Endothelial cell of umbilical vein (primary cell): ENCODE measurements at regions not wholly inside any gene's neighbourhood (a gene's known extent, or its start where the extent isn't known, plus 50 kb on each side); places are given as distances from the start of the nearest gene placed in this dataset.

Experiments used
- BruUV-seq: library from RNA; stranded (reverse); fragments of 400-500 nt; replicated peaks from 2 replicates; lab custom pipeline; 2021; lab: Mats Ljungman, UMichigan
- CTCF ChIA-PET: fragments of 300-600, 350-600 bp; sonication (Branson Sonifier 250); formaldehyde crosslinking; loops from one replicate; lab custom pipeline; 2021; ENCODE audit warnings: antibody characterized with exemption, inconsistent platforms; lab: Charles Lee
- POLR2A ChIA-PET: fragments of 300-600, 350-600 bp; sonication (Branson Sonifier 250); formaldehyde crosslinking; loops from one replicate; lab custom pipeline; 2021; ENCODE audit warnings: antibody characterized with exemption, inconsistent platforms; lab: Charles Lee
- DNase-seq: peaks from one replicate; pipeline ENCODE4 v3.0.0-alpha.2; 2011; ENCODE audit warnings: low read depth, low spot score
- FAIRE-seq: peaks from 2 replicates; lab custom pipeline; 2011; peaks lifted over from hg19 to GRCh38; lab: Jason Lieb, UNC
- H2AFZ ChIP-seq: 2 replicates; pipeline ENCODE4 v1.6.0; 2012; ENCODE audit warnings: low read depth, low read length, control low read depth, inconsistent platforms
- H3K27ac ChIP-seq: 2 replicates; pipeline ENCODE4 v1.5.1; 2011; ENCODE audit warnings: low read depth, mild to moderate bottlenecking, control low read depth, low read length, moderate library complexity; ENCODE audit not compliant: insufficient read depth
- H3K27me3 ChIP-seq, 2 experiments: 2 replicates each; pipeline versions ENCODE4 v1.6.0 to v1.6.1; 2011; ENCODE audit warnings: low read length in 2 of 2, mixed read lengths in 1 of 2; ENCODE audit not compliant: control insufficient read depth in 2 of 2, insufficient read depth in 2 of 2
- H3K36me3 ChIP-seq, 2 experiments: 2 replicates in 1 of 2; 3 replicates in 1 of 2; pipeline ENCODE4 v1.5.1; 2011; ENCODE audit warnings: low read length in 2 of 2, mild to moderate bottlenecking in 1 of 2, moderate library complexity in 1 of 2; ENCODE audit not compliant: control insufficient read depth in 2 of 2, insufficient read depth in 2 of 2; ENCODE audit errors: extremely low read depth in 1 of 2
- H3K4me1 ChIP-seq: 3 replicates; pipeline ENCODE4 v1.5.1; 2011; ENCODE audit warnings: mild to moderate bottlenecking, low read length; ENCODE audit not compliant: control insufficient read depth, insufficient read depth; ENCODE audit errors: extremely low read depth
- H3K4me2 ChIP-seq: 2 replicates; pipeline ENCODE4 v1.6.1; 2011; ENCODE audit warnings: low read length, control low read depth, mixed read lengths; ENCODE audit not compliant: insufficient read depth
- H3K4me3 ChIP-seq, 3 experiments: fragments of 200-600 bp in 1 of 3; sonication (generic), shearing (Covaris generic) in 1 of 3; replicated peaks in 1 of 3; 2 replicates each; pipeline ENCODE4 v1.5.1; 2011 to 2016; ENCODE audit warnings: control low read depth in 3 of 3, low read length in 3 of 3, mild to moderate bottlenecking in 2 of 3, inconsistent platforms in 1 of 3, low read depth in 1 of 3, moderate library complexity in 1 of 3; ENCODE audit not compliant: insufficient read depth in 1 of 3
- H3K79me2 ChIP-seq: 2 replicates; pipeline ENCODE4 v1.6.0; 2012; ENCODE audit warnings: low read length, inconsistent platforms; ENCODE audit not compliant: control insufficient read depth, insufficient read depth
- H3K9ac ChIP-seq: replicated peaks from 2 replicates; pipeline ENCODE3; 2011; ENCODE audit warnings: low read length, control low read depth; ENCODE audit not compliant: insufficient read depth; ENCODE audit errors: extremely low read depth
- H3K9me1 ChIP-seq: replicated peaks from 3 replicates; pipeline ENCODE4 v1.6.0; 2011; ENCODE audit warnings: mild to moderate bottlenecking, low read length; ENCODE audit not compliant: control insufficient read depth, insufficient read depth; ENCODE audit errors: extremely low read depth
- H3K9me3 ChIP-seq: replicated peaks from 2 replicates; pipeline ENCODE4 v1.5.1; 2012; ENCODE audit warnings: low read length, inconsistent platforms; ENCODE audit not compliant: control insufficient read depth, insufficient read depth
- H4K20me1 ChIP-seq: replicated peaks from 2 replicates; pipeline ENCODE3; 2011; ENCODE audit warnings: mild to moderate bottlenecking, low read length; ENCODE audit not compliant: control insufficient read depth, insufficient read depth; ENCODE audit errors: extremely low read depth
- CTCF ChIP-seq, 2 donors: IDR thresholded peaks; 1 replicate in 1 of 2; 2 replicates in 1 of 2; pipeline ENCODE4 v1.5.1; 2011; ENCODE audit warnings: low read length in 2 of 2, mild to moderate bottlenecking in 2 of 2, moderate library complexity in 2 of 2, control low read depth in 1 of 2, inconsistent platforms in 1 of 2, low read depth in 1 of 2; ENCODE audit not compliant: insufficient read depth in 1 of 2; ENCODE audit errors: extremely low read depth in 1 of 2
- EZH2 ChIP-seq: IDR thresholded peaks from 2 replicates; pipeline ENCODE4 v1.6.1; 2012; ENCODE audit warnings: borderline replicate concordance, low read depth, mild to moderate bottlenecking, moderate library complexity, low read length, inconsistent platforms; ENCODE audit not compliant: severe bottlenecking
- FOS ChIP-seq: IDR thresholded peaks from 2 replicates; pipeline ENCODE4 v1.6.1; 2011; ENCODE audit warnings: mild to moderate bottlenecking, low read length, moderate library complexity, borderline replicate concordance; ENCODE audit not compliant: insufficient read depth
- GATA2 ChIP-seq: IDR thresholded peaks from 2 replicates; pipeline ENCODE4 v1.7.0; 2011; ENCODE audit warnings: low read depth, mild to moderate bottlenecking, moderate library complexity, mixed read lengths, low read length; ENCODE audit not compliant: insufficient read length, insufficient read depth
- JUN ChIP-seq: IDR thresholded peaks from 2 replicates; pipeline ENCODE4 v1.6.1; 2011; ENCODE audit warnings: borderline replicate concordance, low read depth; ENCODE audit not compliant: insufficient read length, insufficient read depth
- MAX ChIP-seq: IDR thresholded peaks from 2 replicates; pipeline ENCODE4 v1.6.1; 2011; ENCODE audit not compliant: insufficient read depth, insufficient read length
- MYC ChIP-seq: IDR thresholded peaks from one replicate; pipeline ENCODE4 v1.6.1; 2011; ENCODE audit warnings: mild to moderate bottlenecking, low read depth, low read length
- POLR2A ChIP-seq: IDR thresholded peaks from 2 replicates; pipeline ENCODE4 v1.6.1; 2012; ENCODE audit warnings: low read depth, mild to moderate bottlenecking, control low read depth, low read length
- POLR2AphosphoS5 ChIP-seq: IDR thresholded peaks from 2 replicates; pipeline ENCODE4 v1.6.1; 2012; ENCODE audit warnings: low read depth, mild to moderate bottlenecking, control low read depth, low read length, moderate library complexity; ENCODE audit not compliant: insufficient read depth
- dilution Hi-C: fragments of 300-500 bp; cut with MboI; formaldehyde crosslinking; loops from one replicate; pipeline ENCODE4 v1.15.0; 2019; ENCODE audit warnings: low sequenced_read_pairs; ENCODE audit not compliant: extremely low pct_ligation_motif_present
- intact Hi-C: fragments of 100-400 bp; cut with micrococcal nuclease; formaldehyde crosslinking; loops from one replicate; pipeline ENCODE4 v1.10.0; 2022

DNA sequence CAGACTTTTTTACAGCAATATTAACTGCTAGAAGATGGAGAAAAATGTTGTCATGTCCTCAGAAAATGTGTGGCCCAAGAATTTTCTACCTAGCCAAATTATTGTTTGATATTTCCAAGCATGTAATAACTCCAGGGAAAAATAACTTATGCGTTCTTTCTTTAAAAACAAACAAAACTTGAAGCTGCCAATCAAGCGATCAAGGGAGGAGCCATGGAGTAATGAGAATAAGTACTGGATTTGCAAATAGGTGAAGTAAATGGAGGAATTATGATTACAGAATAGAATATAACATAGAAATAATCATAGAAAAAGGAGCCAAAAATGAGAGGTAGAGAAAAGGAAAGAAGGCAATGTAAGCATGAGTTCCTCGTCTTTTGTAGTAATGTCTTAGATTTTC lies 225.3 kb downstream of the DLEU7 start:
- dilution Hi-C loops: no loop called here
- no peaks in the 10 kb centered on the region for H4K20me1 ChIP-seq
- no peak overlapping the region for H3K27ac ChIP-seq
- DNase-seq: no peak
- FAIRE-seq: no peak
- CTCF ChIA-PET: interaction anchor here (1.3 to 1.7 kb wide), 2 partner anchors 26 to 535 kb away, joined by 3 to 6 read pairs; no protein-coding TSS in a partner anchor
- no peaks in the 10 kb centered on the region for H3K27me3 ChIP-seq
- H3K9me3 ChIP-seq: no peaks in the 10 kb centered on the region
- H3K79me2 ChIP-seq: no peaks in the 10 kb centered on the region
- H3K4me2 ChIP-seq: no peak overlapping the region
- no peaks in the 10 kb centered on the region for H3K36me3 ChIP-seq
- H3K4me1 ChIP-seq: peaks cover 21% of the 10 kb centered on the region
- H3K9me1 ChIP-seq: no peaks in the 10 kb centered on the region
- POLR2A ChIA-PET: no interaction called here
- no peak overlapping the region for H3K4me3 ChIP-seq
- no TSS peak for BruUV-seq
- intact Hi-C loops: loop anchor here (5.0 kb wide), 1 partner anchor 536 kb away; no protein-coding TSS in a partner anchor
- H3K9ac ChIP-seq: no peak overlapping the region
- H2AFZ ChIP-seq: no peak overlapping the region
- TF ChIP-seq POLR2A (no peak), POLR2AphosphoS5 (no peak), JUN (no peak)

- no peaks in the 10 kb centered on the region for H3K27me3 ChIP-seq
- TF ChIP-seq CTCF (IDR thresholded peaks at IDR 0.05; ENCODE audit: extremely low read depth in 1 of 2, insufficient read depth in 1 of 2, low read depth in 1 of 2, low read length in 2 of 2) (no peak), POLR2AphosphoS5 (no peak), POLR2A (no peak), EZH2 (no peak), MAX (no peak), JUN (no peak), FOS (no peak), MYC (no peak), GATA2 (no peak)
- FAIRE-seq: no peak
- H3K9ac ChIP-seq: no peak overlapping the region
- no peak overlapping the region for H2AFZ ChIP-seq
- no peaks in the 10 kb centered on the region for H3K36me3 ChIP-seq
- dilution Hi-C loops: no loop called here
- no peaks in the 10 kb centered on the region for H3K9me3 ChIP-seq
- intact Hi-C loops: no loop called here
- no peaks in the 10 kb centered on the region for H3K79me2 ChIP-seq
- no TSS peak for BruUV-seq
- H4K20me1 ChIP-seq: no peaks in the 10 kb centered on the region
- no peak for DNase-seq
- ChIA-PET POLR2A (interaction anchor here (0.6 kb wide), 1 partner anchor 186 kb away, joined by 3 read pairs; no protein-coding TSS in a partner anchor), CTCF (no interaction called here)
- no peaks in the 10 kb centered on the region for H3K9me1 ChIP-seq
- no peak overlapping the region for H3K4me2 ChIP-seq
- no peak overlapping the region for H3K27ac ChIP-seq
- no peak overlapping the region for H3K4me3 ChIP-seq
- no peaks in the 10 kb centered on the region for H3K4me1 ChIP-seq
These were observed 217.4 kb downstream of the DLEU7 start for GRCh38 chr13:50626101-50626547.
